ENCODE measurements at regions not wholly inside any gene's neighbourhood (a gene's known extent, or its start where the extent isn't known, plus 50 kb on each side); places are given as distances from the start of the nearest gene placed in this dataset.

DNA sequence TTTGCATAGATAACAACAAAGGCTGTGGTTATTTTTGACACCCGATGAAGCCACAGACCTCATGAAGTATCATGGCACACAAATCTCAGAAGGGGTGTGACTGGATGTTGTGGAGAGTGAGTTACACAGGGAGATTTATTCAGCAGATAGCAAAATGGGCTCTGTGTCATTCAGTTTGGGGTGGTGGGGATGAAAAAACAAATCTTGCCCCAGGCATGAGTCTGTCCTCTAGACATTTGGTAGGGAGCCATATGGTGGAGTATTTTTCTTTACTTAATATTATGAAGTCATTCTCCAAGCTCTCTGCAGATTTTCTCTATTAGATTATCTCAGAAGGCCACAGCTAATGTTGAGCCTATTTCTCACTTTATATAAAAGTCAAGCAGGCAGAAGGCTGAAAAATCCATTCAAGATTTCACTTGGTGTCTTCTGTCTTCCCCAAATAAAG is 277.1 kb upstream of the TENM3 start:
- H3K4me1 ChIP-seq (ENCODE audit: control insufficient read depth, insufficient read depth, low read length), result no peaks in the 10 kb centered on the region
- H3K36me3 ChIP-seq (ENCODE audit: control insufficient read depth, insufficient read depth, low read length), result no peaks in the 10 kb centered on the region
- no CpG with 5 or more reads among the region's 1 CpG for WGBS (ENCODE audit: insufficient coverage, low lambda C conversion rate)
- no peaks in the 10 kb centered on the region for H3K27me3 ChIP-seq (ENCODE audit: control insufficient read depth, insufficient read depth, low read length)
- no peak for DNase-seq
- no peak overlapping the region for H3K27ac ChIP-seq (ENCODE audit: low read length)
- H3K4me3 ChIP-seq (ENCODE audit: low read length), result no peak overlapping the region
- no peaks in the 10 kb centered on the region for H3K9me3 ChIP-seq (ENCODE audit: control insufficient read depth, low read depth, low read length)

DNA sequence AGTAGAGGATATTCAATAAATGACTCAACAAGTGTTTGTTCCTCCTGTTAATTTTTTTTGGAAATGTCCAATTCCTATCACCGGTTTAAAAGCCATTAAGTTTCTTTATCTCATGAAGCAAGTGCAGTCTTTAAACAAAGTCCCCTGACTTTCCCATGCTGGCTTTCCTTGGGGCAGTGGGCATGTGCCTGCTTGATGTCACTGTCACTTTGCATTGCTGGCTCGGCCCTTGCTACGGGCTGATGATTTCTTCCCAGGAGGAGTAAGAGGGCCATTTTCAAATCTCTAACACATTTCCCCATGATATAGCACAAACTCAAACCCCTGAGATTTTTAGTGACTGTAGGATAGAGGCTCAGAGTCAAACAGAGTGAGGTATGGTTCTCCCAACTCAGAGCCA is 275.8 kb upstream of the TENM3 start:
- DNase-seq, result no peak
- 43% methylated on average over 1 of the region's 3 CpGs for WGBS (ENCODE audit: insufficient coverage, low lambda C conversion rate)
- Histone ChIP-seq H3K27ac (ENCODE audit: low read length) (no peak overlapping the region), H3K36me3 (ENCODE audit: control insufficient read depth, insufficient read depth, low read length) (no peaks in the 10 kb centered on the region), H3K4me3 (ENCODE audit: low read length) (no peak overlapping the region), H3K9me3 (ENCODE audit: control insufficient read depth, low read depth, low read length) (no peaks in the 10 kb centered on the region), H3K27me3 (ENCODE audit: control insufficient read depth, insufficient read depth, low read length) (no peaks in the 10 kb centered on the region), H3K4me1 (ENCODE audit: control insufficient read depth, insufficient read depth, low read length) (no peaks in the 10 kb centered on the region)

DNA sequence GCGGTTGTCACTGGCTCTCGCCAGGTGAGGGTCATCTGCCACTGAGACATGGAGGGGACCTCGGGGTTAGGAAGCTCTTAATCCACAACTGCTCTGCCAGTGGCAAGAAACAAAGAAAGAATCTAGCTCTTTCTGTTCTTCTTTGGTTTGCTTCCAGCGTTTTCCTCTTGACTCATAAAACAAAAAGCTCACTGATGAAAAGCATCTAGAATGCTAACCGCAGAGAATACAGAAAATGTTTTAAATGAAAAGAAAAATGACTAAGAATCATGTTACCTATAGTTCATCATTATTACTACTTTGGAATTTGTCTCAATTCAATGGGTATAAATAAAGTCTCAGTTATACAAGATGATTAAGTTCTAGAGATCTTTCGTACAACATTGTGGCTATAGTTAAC is 274.8 kb upstream of the TENM3 start:
- Histone ChIP-seq H3K9me3 (ENCODE audit: control insufficient read depth, low read depth, low read length) (no peaks in the 10 kb centered on the region), H3K27me3 (ENCODE audit: control insufficient read depth, insufficient read depth, low read length) (no peaks in the 10 kb centered on the region)
- WGBS (ENCODE audit: insufficient coverage, low lambda C conversion rate), result 100% methylated on average over 2 of the region's 6 CpGs

DNA sequence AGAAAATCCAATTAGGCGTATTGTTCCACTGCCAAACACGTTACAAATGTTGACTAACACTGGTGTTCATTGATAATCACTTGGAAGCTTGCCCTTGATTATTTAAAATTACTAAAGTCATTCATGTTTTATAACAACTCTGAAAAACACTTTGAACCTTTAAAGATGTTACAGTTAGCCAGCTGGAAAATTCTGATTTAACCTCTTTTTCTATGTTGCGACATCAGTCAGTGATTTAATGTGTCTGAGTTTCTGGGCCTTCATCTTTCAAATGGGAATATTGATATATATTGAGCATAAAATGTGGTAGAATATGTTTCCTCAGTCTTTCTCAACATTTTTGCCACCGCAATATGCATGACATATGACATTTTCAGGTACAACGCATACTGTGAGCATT is 274.1 kb upstream of the TENM3 start:
- no peak for DNase-seq
- H3K27me3 ChIP-seq (ENCODE audit: control insufficient read depth, insufficient read depth, low read length), result no peaks in the 10 kb centered on the region
- no peaks in the 10 kb centered on the region for H3K4me1 ChIP-seq (ENCODE audit: control insufficient read depth, insufficient read depth, low read length)
- H3K4me3 ChIP-seq (ENCODE audit: low read length), result no peak overlapping the region
- H3K27ac ChIP-seq (ENCODE audit: low read length), result no peak overlapping the region
- 100% methylated on average over 1 of the region's 5 CpGs for WGBS (ENCODE audit: insufficient coverage, low lambda C conversion rate)
- no peaks in the 10 kb centered on the region for H3K9me3 ChIP-seq (ENCODE audit: control insufficient read depth, low read depth, low read length)
- no peaks in the 10 kb centered on the region for H3K36me3 ChIP-seq (ENCODE audit: control insufficient read depth, insufficient read depth, low read length)

More for the DNA sequence above, 274.8 kb upstream of the TENM3 start:
- DNase-seq, result no peak
- no peaks in the 10 kb centered on the region for H3K4me1 ChIP-seq (ENCODE audit: control insufficient read depth, insufficient read depth, low read length)
- H3K4me3 ChIP-seq (ENCODE audit: low read length), result no peak overlapping the region
- no peak overlapping the region for H3K27ac ChIP-seq (ENCODE audit: low read length)
- no peaks in the 10 kb centered on the region for H3K36me3 ChIP-seq (ENCODE audit: control insufficient read depth, insufficient read depth, low read length)

DNA sequence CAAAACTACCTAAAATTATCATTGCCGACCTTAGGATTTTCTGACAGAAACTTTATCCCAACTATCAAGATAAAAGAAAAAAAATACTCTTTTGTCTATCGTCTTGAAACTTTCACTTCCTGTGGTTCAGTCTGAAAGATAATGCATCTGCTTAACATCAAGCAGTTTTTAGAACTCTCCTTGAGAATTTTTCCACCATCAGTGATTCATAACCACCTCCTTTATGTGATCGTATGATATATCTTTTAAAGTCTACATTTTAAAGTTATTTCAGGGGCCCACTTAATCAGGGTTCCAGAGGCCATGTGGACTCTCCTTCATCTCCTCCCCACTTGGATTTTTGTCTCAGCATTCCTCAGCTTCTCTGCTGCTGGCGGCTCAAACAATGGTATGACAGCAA is 272.8 kb upstream of the TENM3 start:
- no peaks in the 10 kb centered on the region for H3K9me3 ChIP-seq (ENCODE audit: control insufficient read depth, low read depth, low read length)
- no peak overlapping the region for H3K4me3 ChIP-seq (ENCODE audit: low read length)
- H3K27ac ChIP-seq (ENCODE audit: low read length), result no peak overlapping the region
- H3K36me3 ChIP-seq (ENCODE audit: control insufficient read depth, insufficient read depth, low read length), result no peaks in the 10 kb centered on the region
- no CpG with 5 or more reads among the region's 4 CpGs for WGBS (ENCODE audit: insufficient coverage, low lambda C conversion rate)
- H3K27me3 ChIP-seq (ENCODE audit: control insufficient read depth, insufficient read depth, low read length), result no peaks in the 10 kb centered on the region
- no peaks in the 10 kb centered on the region for H3K4me1 ChIP-seq (ENCODE audit: control insufficient read depth, insufficient read depth, low read length)
- no peak for DNase-seq

DNA sequence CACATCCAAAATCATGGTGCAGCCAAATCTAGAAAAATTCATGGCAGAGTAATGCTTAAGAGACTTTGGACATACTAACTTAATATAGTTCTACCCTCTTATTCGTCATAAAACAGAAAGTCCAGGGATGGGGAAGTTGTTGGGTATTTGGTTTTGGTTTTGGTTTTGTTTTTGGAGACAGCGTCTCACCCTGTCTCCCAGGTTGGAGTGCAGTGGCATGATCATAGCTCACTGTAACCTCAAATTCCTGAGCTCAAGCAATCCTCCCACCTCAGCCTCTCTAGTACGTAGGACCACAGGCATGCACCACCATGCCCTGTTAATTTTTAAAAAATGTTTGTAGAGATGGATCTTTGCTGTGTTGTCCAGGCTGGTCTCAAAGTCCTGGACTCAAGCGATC is 271.8 kb upstream of the TENM3 start:
- H3K27me3 ChIP-seq (ENCODE audit: control insufficient read depth, insufficient read depth, low read length), result no peaks in the 10 kb centered on the region
- no peak overlapping the region for H3K27ac ChIP-seq (ENCODE audit: low read length)
- DNase-seq, result no peak
- no peak overlapping the region for H3K4me3 ChIP-seq (ENCODE audit: low read length)
- H3K4me1 ChIP-seq (ENCODE audit: control insufficient read depth, insufficient read depth, low read length), result no peaks in the 10 kb centered on the region
- WGBS (ENCODE audit: insufficient coverage, low lambda C conversion rate), result no CpG with 5 or more reads among the region's 4 CpGs
- no peaks in the 10 kb centered on the region for H3K9me3 ChIP-seq (ENCODE audit: control insufficient read depth, low read depth, low read length)
- H3K36me3 ChIP-seq (ENCODE audit: control insufficient read depth, insufficient read depth, low read length), result no peaks in the 10 kb centered on the region

DNA sequence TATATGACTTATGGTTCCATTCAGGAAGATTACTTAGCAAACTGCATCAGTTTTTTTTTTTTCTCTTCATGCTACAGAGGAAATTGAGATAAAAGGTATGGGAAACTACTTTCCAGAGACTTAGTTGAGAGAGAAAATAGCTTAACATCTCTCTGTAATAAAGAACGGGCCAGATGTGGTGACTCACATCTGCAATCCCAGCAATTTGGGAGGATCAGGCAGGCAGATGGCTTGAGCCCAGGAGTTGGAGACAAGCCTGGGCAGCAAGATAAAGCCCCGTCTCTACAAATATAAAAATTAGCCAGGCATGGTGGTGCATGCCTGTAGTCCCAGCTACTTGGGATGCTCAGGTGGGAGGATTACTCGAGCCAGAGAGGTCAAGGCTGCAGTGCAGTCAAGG is 271.2 kb upstream of the TENM3 start:
- Histone ChIP-seq H3K27ac (ENCODE audit: low read length) (no peak overlapping the region), H3K4me1 (ENCODE audit: control insufficient read depth, insufficient read depth, low read length) (no peaks in the 10 kb centered on the region), H3K9me3 (ENCODE audit: control insufficient read depth, low read depth, low read length) (no peaks in the 10 kb centered on the region), H3K4me3 (ENCODE audit: low read length) (no peak overlapping the region), H3K27me3 (ENCODE audit: control insufficient read depth, insufficient read depth, low read length) (no peaks in the 10 kb centered on the region), H3K36me3 (ENCODE audit: control insufficient read depth, insufficient read depth, low read length) (no peaks in the 10 kb centered on the region)
- WGBS (ENCODE audit: insufficient coverage, low lambda C conversion rate), result no CpG with 5 or more reads among the region's 3 CpGs
- DNase-seq, result no peak

DNA sequence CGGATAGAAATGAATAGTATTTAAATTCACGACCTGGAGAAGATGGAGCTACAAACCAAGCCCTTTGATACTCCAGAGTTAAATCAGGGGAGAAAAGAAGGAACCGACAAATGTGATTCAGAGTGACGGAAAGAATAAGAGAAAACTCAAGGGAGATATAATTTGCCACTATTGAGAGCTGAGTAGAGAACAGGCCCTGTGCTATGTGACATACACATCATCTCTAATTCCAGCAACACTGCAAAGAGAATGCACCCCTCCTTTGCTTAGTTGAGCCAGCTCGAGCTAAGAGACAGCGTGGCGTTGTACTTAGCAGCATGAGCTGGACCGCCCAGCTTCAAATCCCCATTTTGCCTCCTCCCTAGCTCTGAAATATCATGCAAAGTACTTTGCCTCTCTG is 266.4 kb upstream of the TENM3 start:
- Histone ChIP-seq H3K27me3 (ENCODE audit: control insufficient read depth, insufficient read depth, low read length) (no peaks in the 10 kb centered on the region), H3K4me3 (ENCODE audit: low read length) (no peak overlapping the region), H3K36me3 (ENCODE audit: control insufficient read depth, insufficient read depth, low read length) (no peaks in the 10 kb centered on the region), H3K9me3 (ENCODE audit: control insufficient read depth, low read depth, low read length) (no peaks in the 10 kb centered on the region), H3K27ac (ENCODE audit: low read length) (no peak overlapping the region), H3K4me1 (ENCODE audit: control insufficient read depth, insufficient read depth, low read length) (no peaks in the 10 kb centered on the region)
- no peak for DNase-seq
- WGBS (ENCODE audit: insufficient coverage, low lambda C conversion rate), result 85% methylated on average over 4 of the region's 8 CpGs

DNA sequence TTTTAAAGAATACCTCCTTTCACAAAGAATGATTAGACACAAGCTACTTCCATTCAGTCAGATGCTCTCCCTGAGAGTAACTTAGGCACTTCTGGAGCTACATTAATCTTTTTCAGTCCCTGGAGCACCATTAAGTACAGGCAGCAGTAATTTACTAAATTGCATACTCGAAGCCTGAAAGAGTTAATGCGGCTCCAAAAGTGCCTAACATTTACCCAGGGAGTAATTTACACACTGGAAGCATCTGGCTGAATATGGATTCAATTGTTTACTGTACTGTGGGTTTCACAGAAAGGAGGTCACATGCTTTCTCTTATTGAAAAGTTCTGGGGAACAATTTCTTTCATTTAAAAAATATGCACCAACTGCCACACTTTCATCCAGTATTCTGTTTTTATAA is 260.8 kb upstream of the TENM3 start:
- no CpG with 5 or more reads among the region's 2 CpGs for WGBS (ENCODE audit: insufficient coverage, low lambda C conversion rate)
- H3K4me3 ChIP-seq (ENCODE audit: low read length), result no peak overlapping the region
- peaks cover 3% of the 10 kb centered on the region for H3K27me3 ChIP-seq (ENCODE audit: control insufficient read depth, insufficient read depth, low read length)
- H3K36me3 ChIP-seq (ENCODE audit: control insufficient read depth, insufficient read depth, low read length), result no peaks in the 10 kb centered on the region
- no peak overlapping the region for H3K27ac ChIP-seq (ENCODE audit: low read length)
- no peak for DNase-seq
- no peaks in the 10 kb centered on the region for H3K4me1 ChIP-seq (ENCODE audit: control insufficient read depth, insufficient read depth, low read length)
- no peaks in the 10 kb centered on the region for H3K9me3 ChIP-seq (ENCODE audit: control insufficient read depth, low read depth, low read length)

DNA sequence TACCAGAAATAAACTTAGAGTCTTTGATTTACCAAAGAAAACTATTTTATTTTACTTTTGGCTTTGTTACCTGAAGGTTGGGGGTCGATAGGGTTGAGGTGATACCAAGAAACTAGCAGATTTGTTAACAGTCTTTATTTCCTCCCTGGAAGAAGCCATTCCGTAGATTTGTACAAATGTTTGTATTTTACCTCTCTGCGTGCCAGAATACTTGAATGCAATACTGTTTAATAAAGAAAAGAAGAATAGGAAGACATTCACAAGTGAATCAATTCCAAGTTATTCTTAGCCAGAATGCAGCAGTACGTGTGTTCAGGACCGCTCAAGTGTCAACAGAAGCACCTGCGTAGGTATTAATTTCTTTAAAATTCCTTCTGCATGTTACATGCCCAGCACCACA is 260.3 kb upstream of the TENM3 start:
- DNase-seq, result no peak
- 83% methylated on average over 3 of the region's 6 CpGs for WGBS (ENCODE audit: insufficient coverage, low lambda C conversion rate)
- H3K4me3 ChIP-seq (ENCODE audit: low read length), result no peak overlapping the region
- no peaks in the 10 kb centered on the region for H3K36me3 ChIP-seq (ENCODE audit: control insufficient read depth, insufficient read depth, low read length)
- H3K27me3 ChIP-seq (ENCODE audit: control insufficient read depth, insufficient read depth, low read length), result peaks cover 3% of the 10 kb centered on the region
- no peaks in the 10 kb centered on the region for H3K4me1 ChIP-seq (ENCODE audit: control insufficient read depth, insufficient read depth, low read length)
- H3K27ac ChIP-seq (ENCODE audit: low read length), result no peak overlapping the region
- H3K9me3 ChIP-seq (ENCODE audit: control insufficient read depth, low read depth, low read length), result no peaks in the 10 kb centered on the region

DNA sequence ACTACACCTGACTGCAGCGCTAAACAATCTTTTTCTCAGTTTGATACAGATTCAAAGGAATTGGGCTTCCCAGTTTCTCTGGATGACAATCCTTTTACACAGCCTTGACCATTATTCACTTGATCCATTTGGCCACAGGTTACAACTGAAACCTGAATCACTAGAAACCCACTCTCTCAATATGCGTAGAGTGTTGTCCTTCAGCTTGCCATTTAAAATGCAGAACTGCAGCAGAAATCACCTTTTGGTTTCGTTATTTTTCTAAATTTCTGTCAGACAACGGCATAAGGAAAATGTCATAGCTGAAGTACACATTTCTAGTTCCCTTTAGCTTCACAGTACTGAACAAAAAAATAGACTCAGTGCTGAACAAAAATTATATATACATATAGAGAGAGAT is 255.8 kb upstream of the TENM3 start:
- WGBS (ENCODE audit: insufficient coverage, low lambda C conversion rate), result no CpG with 5 or more reads among the region's 4 CpGs
- no peak overlapping the region for H3K27ac ChIP-seq (ENCODE audit: low read length)
- DNase-seq, result no peak
- H3K9me3 ChIP-seq (ENCODE audit: control insufficient read depth, low read depth, low read length), result no peaks in the 10 kb centered on the region
- no peaks in the 10 kb centered on the region for H3K4me1 ChIP-seq (ENCODE audit: control insufficient read depth, insufficient read depth, low read length)
- H3K4me3 ChIP-seq (ENCODE audit: low read length), result no peak overlapping the region
- H3K27me3 ChIP-seq (ENCODE audit: control insufficient read depth, insufficient read depth, low read length), result peaks cover 3% of the 10 kb centered on the region
- H3K36me3 ChIP-seq (ENCODE audit: control insufficient read depth, insufficient read depth, low read length), result no peaks in the 10 kb centered on the region
